Liver (tissue), 8 donors: ENCODE measurements at regions not wholly inside any gene's neighbourhood (a gene's known extent, or its start where the extent isn't known, plus 50 kb on each side); places are given as distances from the start of the nearest gene placed in this dataset.

Experiments used
- DNase-seq: peaks from one replicate; pipeline ENCODE4 v3.0.0-alpha.2; 2017; ENCODE audit warnings: low spot score
- H3K27ac ChIP-seq, 2 donors: one replicate each; pipeline ENCODE4 v1.7.0; 2013; ENCODE audit warnings: inconsistent platforms in 2 of 2, low read length in 2 of 2, control low read depth in 1 of 2, low read depth in 1 of 2, mild to moderate bottlenecking in 1 of 2
- H3K27me3 ChIP-seq, 4 donors: one replicate each; pipeline versions ENCODE4 v1.6.1 to v1.7.0; 2013; ENCODE audit warnings: low read length in 3 of 4, inconsistent platforms in 1 of 4, mild to moderate bottlenecking in 1 of 4, moderate library complexity in 1 of 4; ENCODE audit not compliant: control insufficient read depth in 4 of 4, insufficient read depth in 4 of 4
- H3K36me3 ChIP-seq, 4 donors: one replicate each; pipeline versions ENCODE4 v1.6.1 to v1.7.0; 2013; ENCODE audit warnings: low read length in 3 of 4, mild to moderate bottlenecking in 3 of 4, low read depth in 1 of 4, moderate library complexity in 1 of 4; ENCODE audit not compliant: control insufficient read depth in 4 of 4, insufficient read depth in 3 of 4
- H3K4me1 ChIP-seq, 4 donors: one replicate each; pipeline versions ENCODE4 v1.6.1 to v1.7.0; 2013; ENCODE audit warnings: low read length in 3 of 4, mild to moderate bottlenecking in 3 of 4, moderate library complexity in 1 of 4; ENCODE audit not compliant: control insufficient read depth in 4 of 4, insufficient read depth in 4 of 4
- H3K4me3 ChIP-seq, 3 donors: one replicate each; pipeline versions ENCODE4 v1.6.1 to v1.7.0; 2013; ENCODE audit warnings: low read length in 3 of 3, control low read depth in 1 of 3, low read depth in 1 of 3, mild to moderate bottlenecking in 1 of 3
- H3K9ac ChIP-seq, 2 donors: one replicate each; pipeline ENCODE4 v1.7.0; 2013; ENCODE audit warnings: low read length in 2 of 2, mild to moderate bottlenecking in 2 of 2, moderate library complexity in 2 of 2, control low read depth in 1 of 2, low read depth in 1 of 2
- H3K9me3 ChIP-seq, 4 donors: one replicate each; pipeline versions ENCODE4 v1.6.1 to v1.7.0; 2013; ENCODE audit warnings: low read length in 3 of 4; ENCODE audit not compliant: control insufficient read depth in 4 of 4
- ATF3 ChIP-seq: IDR thresholded peaks from 2 replicates; pipeline ENCODE4 v1.6.1; 2016; ENCODE audit warnings: antibody characterized with exemption
- CTCF ChIP-seq: fragments of 150-350 bp; IDR thresholded peaks from 2 replicates; pipeline ENCODE4 v1.5.1; 2017; ENCODE audit warnings: improper control_type of control experiment, low read depth, low read length; ENCODE audit not compliant: missing input control
- EGR1 ChIP-seq, 2 donors: IDR thresholded peaks; 2 replicates each; pipeline ENCODE4 v1.6.1; 2016 to 2018; ENCODE audit warnings: antibody characterized with exemption in 2 of 2, low read depth in 2 of 2
- FOXA1 ChIP-seq: IDR thresholded peaks from 2 replicates; pipeline ENCODE4 v1.6.1; 2016; ENCODE audit warnings: antibody characterized with exemption
- FOXA2 ChIP-seq: IDR thresholded peaks from 2 replicates; pipeline ENCODE4 v1.6.1; 2016; ENCODE audit warnings: antibody characterized with exemption
- GABPA ChIP-seq, 2 donors: IDR thresholded peaks in 1 of 2; conservative IDR thresholded peaks in 1 of 2; 2 replicates each; pipeline ENCODE4 v1.6.1; 2016; ENCODE audit warnings: antibody characterized with exemption in 2 of 2, mild to moderate bottlenecking in 1 of 2, moderate library complexity in 1 of 2
- HNF4A ChIP-seq, 2 donors: conservative IDR thresholded peaks; 2 replicates each; pipeline ENCODE4 v1.6.1; 2016; ENCODE audit warnings: antibody characterized with exemption in 2 of 2, mild to moderate bottlenecking in 2 of 2
- HNF4G ChIP-seq: IDR thresholded peaks from 2 replicates; pipeline ENCODE4 v1.6.1; 2016; ENCODE audit warnings: antibody characterized with exemption
- JUND ChIP-seq, 2 donors: IDR thresholded peaks; 2 replicates each; pipeline ENCODE4 v1.6.1; 2016; ENCODE audit warnings: antibody characterized with exemption in 2 of 2
- RAD21 ChIP-seq, 2 donors: IDR thresholded peaks; 2 replicates each; pipeline ENCODE4 v1.6.1; 2016; ENCODE audit warnings: antibody characterized with exemption in 2 of 2, mild to moderate bottlenecking in 2 of 2
- REST ChIP-seq: IDR thresholded peaks from 2 replicates; pipeline ENCODE4 v1.6.1; 2016; ENCODE audit warnings: antibody characterized with exemption, mild to moderate bottlenecking
- RXRA ChIP-seq, 2 donors: IDR thresholded peaks; 2 replicates each; pipeline ENCODE4 v1.6.1; 2017 to 2018; ENCODE audit warnings: antibody characterized with exemption in 2 of 2, mild to moderate bottlenecking in 1 of 2
- SP1 ChIP-seq: IDR thresholded peaks from 2 replicates; pipeline ENCODE4 v1.6.1; 2018; ENCODE audit warnings: antibody characterized with exemption, mild to moderate bottlenecking
- TAF1 ChIP-seq: conservative IDR thresholded peaks from 2 replicates; pipeline ENCODE4 v1.6.1; 2016; ENCODE audit warnings: antibody characterized with exemption, mild to moderate bottlenecking
- YY1 ChIP-seq: IDR thresholded peaks from 2 replicates; pipeline ENCODE4 v1.6.1; 2016; ENCODE audit warnings: antibody characterized with exemption, mild to moderate bottlenecking
- ZBTB33 ChIP-seq: IDR thresholded peaks from 2 replicates; pipeline ENCODE4 v1.6.1; 2016; ENCODE audit warnings: antibody characterized with exemption
- WGBS: extraction: QIAGEN DNeasy Blood & Tissue Kit; methylation state at CpG from one replicate; pipeline ENCODE4 v1.1.7; 2013; 5-methylcytosine and 5-hydroxymethylcytosine counted together
- TF ChIP-seq, protein P1 (sequence below): IDR thresholded peaks from 2 replicates; pipeline ENCODE4 v1.6.1; 2016; ENCODE audit warnings: antibody characterized with exemption
- donor health status: healthy.
- donor health status: healthy.
- donor health status: healthy.
- donor health status: healthy.
- donor health status: healthy.

DNA sequence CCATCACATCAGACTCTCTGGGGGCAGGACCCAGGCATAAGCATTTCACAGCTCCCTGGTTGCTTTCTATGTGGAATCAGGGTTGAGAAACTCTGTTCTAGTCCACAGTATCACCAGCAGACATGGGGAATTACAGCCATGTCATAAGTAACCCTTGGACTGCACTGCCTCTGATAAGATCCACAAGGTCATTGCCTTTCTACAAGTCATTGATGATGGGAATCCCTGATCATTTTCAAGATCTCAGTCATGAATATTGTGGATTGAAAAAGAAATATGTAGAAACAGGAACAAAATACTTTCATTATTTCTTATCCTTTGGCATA, 304.1 kb downstream of the KLF6 start:
- H3K27ac ChIP-seq = no peak overlapping the region
- no peak overlapping the region for H3K9ac ChIP-seq
- H3K9me3 ChIP-seq = no peaks in the 10 kb centered on the region
- no peak for DNase-seq
- no peak overlapping the region for H3K4me3 ChIP-seq
- TF ChIP-seq CTCF = no peak
- TF ChIP-seq EGR1 (IDR thresholded peaks at IDR 0.05; ENCODE audit: low read depth in 2 of 2) = no peak
- no peak for TF ChIP-seq YY1
- no peak for TF ChIP-seq GABPA (IDR thresholded peaks at IDR 0.05 in 1 of 2, conservative IDR thresholded peaks at IDR 0.05 in 1 of 2)
- TF ChIP-seq TAF1 = no peak
- TF ChIP-seq JUND (IDR thresholded peaks at IDR 0.05) = no peak
- no peak for TF ChIP-seq ZBTB33
- TF ChIP-seq ATF3 = no peak
- TF ChIP-seq, protein P1, sequence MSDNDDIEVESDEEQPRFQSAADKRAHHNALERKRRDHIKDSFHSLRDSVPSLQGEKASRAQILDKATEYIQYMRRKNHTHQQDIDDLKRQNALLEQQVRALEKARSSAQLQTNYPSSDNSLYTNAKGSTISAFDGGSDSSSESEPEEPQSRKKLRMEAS = no peak
- TF ChIP-seq REST = no peak
- TF ChIP-seq HNF4G = no peak
- no peak for TF ChIP-seq SP1
- no peak for TF ChIP-seq RXRA (IDR thresholded peaks at IDR 0.05)
- no peak for TF ChIP-seq RAD21 (IDR thresholded peaks at IDR 0.05)
- H3K4me1 ChIP-seq = peaks cover 0 to 3% (median 0%) of the 10 kb centered on the region in 4 donors
- H3K36me3 ChIP-seq = no peaks in the 10 kb centered on the region
- H3K27me3 ChIP-seq = no peaks in the 10 kb centered on the region

GRCh38 chr10:3480281-3480989, 304.6 kb downstream of the KLF6 start:
- no peak for DNase-seq
- Histone ChIP-seq H3K4me3 (no peak overlapping the region), H3K27me3 (no peaks in the 10 kb centered on the region), H3K36me3 (no peaks in the 10 kb centered on the region), H3K9ac (no peak overlapping the region), H3K4me1 (peaks cover 0 to 3% (median 0%) of the 10 kb centered on the region in 4 donors), H3K9me3 (no peaks in the 10 kb centered on the region), H3K27ac (no peak overlapping the region)
- WGBS = 86% methylated on average over 8 of the region's 8 CpGs
- no peak for TF ChIP-seq HNF4G
- no peak for TF ChIP-seq ATF3
- no peak for TF ChIP-seq CTCF
- TF ChIP-seq FOXA2 = no peak
- no peak for TF ChIP-seq YY1
- TF ChIP-seq GABPA (IDR thresholded peaks at IDR 0.05 in 1 of 2, conservative IDR thresholded peaks at IDR 0.05 in 1 of 2) = no peak
- no peak for TF ChIP-seq ZBTB33
- TF ChIP-seq HNF4A (conservative IDR thresholded peaks at IDR 0.05) = no peak
- TF ChIP-seq JUND (IDR thresholded peaks at IDR 0.05) = no peak
- no peak for TF ChIP-seq RAD21 (IDR thresholded peaks at IDR 0.05)
- no peak for TF ChIP-seq FOXA1
- no peak for TF ChIP-seq EGR1 (IDR thresholded peaks at IDR 0.05; ENCODE audit: low read depth in 2 of 2)
